Pancreas (tissue), 10 donors: ENCODE measurements at regions not wholly inside any gene's neighbourhood (a gene's known extent, or its start where the extent isn't known, plus 50 kb on each side); places are given as distances from the start of the nearest gene placed in this dataset.
A peak's percentile ranks its signal among the peaks of the same experiment; 100 is the strongest.

Source experiments
- ATAC-seq, 4 donors: fragments of 200-7000 bp; cut with Tn5 transposase; one replicate each; pipeline versions ENCODE4 v1.8.0 to v1.9.1; 2020; ENCODE audit warnings: mild to moderate bottlenecking in 4 of 4, moderate library complexity in 4 of 4
- DNase-seq, 6 donors: peaks; one replicate each; pipeline ENCODE4 v3.0.0-alpha.2; 2020
- FAIRE-seq: peaks from 2 replicates; lab custom pipeline; 2012; peaks lifted over from hg19 to GRCh38; lab: Jason Lieb, UNC
- H3K27ac ChIP-seq, 4 donors: fragments of 200-600 bp; sonication (generic); 1 replicate in 3 of 4; 2 replicates in 1 of 4; pipeline versions ENCODE4 v1.5.0 to v1.8.0; 2020
- H3K27me3 ChIP-seq, 4 donors: fragments of 200-600 bp; one replicate each; pipeline ENCODE4 v1.8.0; 2021
- H3K36me3 ChIP-seq, 3 donors: fragments of 200-600 bp; sonication (generic) in 1 of 3; one replicate each; pipeline versions ENCODE4 v1.5.0 to v1.8.0; 2020 to 2021
- H3K4me1 ChIP-seq, 3 donors: fragments of 200-600 bp; one replicate each; pipeline ENCODE4 v1.8.0; 2021
- H3K4me3 ChIP-seq, 4 donors: fragments of 200-600 bp; sonication (generic) in 2 of 4; one replicate each; pipeline versions ENCODE4 v1.5.0 to v1.8.0; 2020 to 2021
- H3K9me3 ChIP-seq, 4 donors: fragments of 200-600 bp; one replicate each; pipeline ENCODE4 v1.8.0; 2021
- WGBS, 2 donors: extraction: QIAGEN DNeasy Blood & Tissue Kit; methylation state at CpG; one replicate each; pipeline ENCODE4 v1.1.7; 2013; 5-methylcytosine and 5-hydroxymethylcytosine counted together
- intact Hi-C, 3 donors: fragments of 100-400 bp; cut with DNase I; formaldehyde crosslinking; loops; one replicate each; pipeline versions ENCODE4 v1.11.1 to v1.14.2; 2022
- TF ChIP-seq, protein P1 (sequence below), 4 donors: fragments of 200-600 bp; sonication (generic) in 3 of 4; IDR thresholded peaks; one replicate each; pipeline versions ENCODE4 v1.5.0 to v1.8.0; 2021; ENCODE audit warnings: antibody characterized with exemption in 4 of 4
- donor health status: healthy with polysubstance abuse.
- donor health status: DM: no; HTN: no; CAD: no; lungs with moderate emphysema.
- donor health status: DM: no; HTN: no; CAD: no.
- donor health status: control.
- donor health status: control.
- donor health status: Bipolar disorder and iron deficiency.
- donor health status: DM: yes; HTN: yes; CAD: no.
- donor health status: DM: no; HTN: no; CAD: no.
- donor health status: DM: no; HTN: no; CAD: no.
- donor health status: DM: yes; HTN: yes; CAD: no.

DNA sequence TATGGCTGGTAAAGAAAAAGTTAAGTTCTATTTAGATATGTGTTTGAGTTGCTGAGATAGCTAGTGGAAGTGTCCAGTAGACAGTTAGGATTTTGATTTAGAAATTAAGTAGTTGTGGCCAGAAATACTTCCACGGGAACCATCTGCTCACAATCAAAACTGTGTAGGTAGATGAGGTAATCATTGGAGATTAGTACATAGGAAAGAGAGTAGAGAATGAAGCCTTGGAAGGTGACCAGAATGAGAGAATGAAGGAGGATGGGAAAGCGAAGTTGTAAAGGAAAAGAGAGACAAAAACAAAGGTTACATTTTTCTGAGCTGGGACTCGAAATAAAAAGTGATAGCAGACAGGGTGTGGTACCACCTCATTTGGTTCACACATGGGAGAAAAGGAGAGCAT is 296.9 kb upstream of the SORL1-AS1 start:
- no peaks in the 10 kb centered on the region for H3K9me3 ChIP-seq
- TF ChIP-seq, protein P1, sequence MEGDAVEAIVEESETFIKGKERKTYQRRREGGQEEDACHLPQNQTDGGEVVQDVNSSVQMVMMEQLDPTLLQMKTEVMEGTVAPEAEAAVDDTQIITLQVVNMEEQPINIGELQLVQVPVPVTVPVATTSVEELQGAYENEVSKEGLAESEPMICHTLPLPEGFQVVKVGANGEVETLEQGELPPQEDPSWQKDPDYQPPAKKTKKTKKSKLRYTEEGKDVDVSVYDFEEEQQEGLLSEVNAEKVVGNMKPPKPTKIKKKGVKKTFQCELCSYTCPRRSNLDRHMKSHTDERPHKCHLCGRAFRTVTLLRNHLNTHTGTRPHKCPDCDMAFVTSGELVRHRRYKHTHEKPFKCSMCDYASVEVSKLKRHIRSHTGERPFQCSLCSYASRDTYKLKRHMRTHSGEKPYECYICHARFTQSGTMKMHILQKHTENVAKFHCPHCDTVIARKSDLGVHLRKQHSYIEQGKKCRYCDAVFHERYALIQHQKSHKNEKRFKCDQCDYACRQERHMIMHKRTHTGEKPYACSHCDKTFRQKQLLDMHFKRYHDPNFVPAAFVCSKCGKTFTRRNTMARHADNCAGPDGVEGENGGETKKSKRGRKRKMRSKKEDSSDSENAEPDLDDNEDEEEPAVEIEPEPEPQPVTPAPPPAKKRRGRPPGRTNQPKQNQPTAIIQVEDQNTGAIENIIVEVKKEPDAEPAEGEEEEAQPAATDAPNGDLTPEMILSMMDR (IDR thresholded peaks at IDR 0.05), result no peak
- ATAC-seq (no peak), FAIRE-seq (no peak), DNase-seq (no peak)
- no peaks in the 10 kb centered on the region for H3K27me3 ChIP-seq
- intact Hi-C loops, result no loop called here
- no peaks in the 10 kb centered on the region for H3K36me3 ChIP-seq
- 44 to 61% methylated on average over 3 of the region's 3 CpGs for WGBS, 2 donors
- no peak overlapping the region for H3K27ac ChIP-seq
- no peak overlapping the region for H3K4me3 ChIP-seq
- H3K4me1 ChIP-seq, result no peaks in the 10 kb centered on the region

DNA sequence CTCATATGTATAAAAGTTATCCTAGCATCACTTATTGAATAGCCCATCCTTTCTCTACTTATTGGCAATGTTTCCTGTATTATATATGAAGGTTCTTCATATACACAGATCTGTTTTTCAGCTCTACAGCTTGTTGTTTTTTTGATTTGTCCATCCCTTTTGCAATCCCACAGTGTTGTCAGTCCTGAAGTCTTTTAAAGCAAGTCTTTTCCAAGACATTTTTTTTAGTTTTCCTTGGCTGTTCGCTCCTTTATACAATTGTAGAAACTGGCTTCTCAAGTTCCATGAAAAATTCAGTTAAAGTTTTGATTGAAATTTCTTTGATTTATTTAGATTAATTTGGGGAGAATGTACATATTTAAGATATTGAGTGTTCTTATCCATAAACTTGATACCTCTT is 295.3 kb upstream of the SORL1-AS1 start:
- TF ChIP-seq, protein P1 (IDR thresholded peaks at IDR 0.05), result no peak
- DNase-seq (no peak), FAIRE-seq (no peak), ATAC-seq (no peak)
- Histone ChIP-seq H3K27ac (no peak overlapping the region), H3K4me1 (no peaks in the 10 kb centered on the region), H3K36me3 (no peaks in the 10 kb centered on the region), H3K27me3 (no peaks in the 10 kb centered on the region), H3K9me3 (no peaks in the 10 kb centered on the region), H3K4me3 (no peak overlapping the region)
- WGBS, 2 donors, result 71 to 85% methylated on average over 1 of the region's 1 CpG
- intact Hi-C loops, result no loop called here

DNA sequence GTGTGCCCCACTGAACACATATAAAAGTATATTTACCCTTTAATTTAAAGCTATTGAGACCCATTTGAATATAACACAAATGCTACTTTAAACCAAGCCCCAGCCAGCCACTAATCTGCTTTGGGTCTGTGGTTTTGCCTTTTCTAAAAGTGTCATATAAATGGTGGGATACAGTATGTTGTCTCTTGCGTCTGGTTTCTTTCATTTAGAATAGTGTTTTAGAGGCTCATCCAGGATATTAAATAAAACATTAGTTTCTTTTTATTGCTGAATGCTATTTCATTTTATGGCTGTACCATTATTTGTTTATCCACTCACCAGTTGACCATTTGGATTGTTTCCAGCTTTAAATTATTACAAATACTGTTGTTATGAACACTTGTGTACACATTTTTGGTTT is 290.5 kb upstream of the SORL1-AS1 start:
- H3K4me3 ChIP-seq, result no peak overlapping the region
- no peaks in the 10 kb centered on the region for H3K36me3 ChIP-seq
- DNase-seq, result no peak
- no peak overlapping the region for H3K27ac ChIP-seq
- 82 to 96% methylated on average over 1 of the region's 1 CpG for WGBS, 2 donors
- no peak for ATAC-seq
- H3K27me3 ChIP-seq, result peaks cover 0 to 7% (median 0%) of the 10 kb centered on the region in 4 donors
- TF ChIP-seq, protein P1 (IDR thresholded peaks at IDR 0.05), result no peak
- FAIRE-seq, result no peak
- no peaks in the 10 kb centered on the region for H3K4me1 ChIP-seq
- intact Hi-C loops, result no loop called here
- H3K9me3 ChIP-seq, result no peaks in the 10 kb centered on the region

DNA sequence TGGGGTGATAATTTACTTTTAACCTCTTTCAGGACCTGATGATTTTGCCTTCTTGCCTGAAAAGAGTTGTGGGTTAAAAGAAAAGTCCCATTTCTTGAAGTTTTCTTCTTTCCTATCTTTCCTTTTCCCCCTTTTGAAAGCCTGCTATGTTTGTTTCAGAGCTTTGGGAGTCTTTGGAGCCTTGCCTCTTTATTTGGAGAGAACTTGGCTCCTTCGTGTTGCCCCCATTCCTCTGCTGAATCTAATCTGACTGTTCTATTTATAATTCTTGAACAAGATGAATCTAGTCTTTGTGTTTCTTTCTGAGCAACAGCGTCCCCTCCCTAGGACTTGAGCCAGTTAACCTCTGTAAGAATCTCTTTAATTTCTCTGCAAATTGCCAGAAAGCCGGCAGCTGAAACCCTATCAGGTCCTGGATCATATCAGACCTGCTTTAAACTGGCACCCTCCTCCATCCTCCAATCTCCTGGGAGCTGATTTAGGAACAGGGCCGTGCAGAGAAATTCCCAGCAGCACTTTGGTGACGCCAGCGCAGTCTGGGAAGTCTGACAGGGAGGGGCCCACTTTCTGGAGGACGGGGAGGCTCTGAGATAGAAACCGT is 289.1 kb upstream of the SORL1-AS1 start:
- WGBS, 2 donors, result 38 to 45% methylated on average over 8 of the region's 8 CpGs
- Histone ChIP-seq H3K27ac (peak overlapping the region in 1 of 4 donors; percentile 12), H3K27me3 (peaks cover 0 to 7% (median 0%) of the 10 kb centered on the region in 4 donors), H3K36me3 (no peaks in the 10 kb centered on the region), H3K4me1 (no peaks in the 10 kb centered on the region), H3K9me3 (no peaks in the 10 kb centered on the region), H3K4me3 (no peak overlapping the region)
- intact Hi-C loops, result no loop called here
- FAIRE-seq (peak; percentile 63), DNase-seq (peak in 3 of 6 donors; percentile 6 to 23 (median 18)), ATAC-seq (peak in 3 of 4 donors; percentile 20 to 44 (median 39))
- TF ChIP-seq, protein P1 (IDR thresholded peaks at IDR 0.05), result no peak

DNA sequence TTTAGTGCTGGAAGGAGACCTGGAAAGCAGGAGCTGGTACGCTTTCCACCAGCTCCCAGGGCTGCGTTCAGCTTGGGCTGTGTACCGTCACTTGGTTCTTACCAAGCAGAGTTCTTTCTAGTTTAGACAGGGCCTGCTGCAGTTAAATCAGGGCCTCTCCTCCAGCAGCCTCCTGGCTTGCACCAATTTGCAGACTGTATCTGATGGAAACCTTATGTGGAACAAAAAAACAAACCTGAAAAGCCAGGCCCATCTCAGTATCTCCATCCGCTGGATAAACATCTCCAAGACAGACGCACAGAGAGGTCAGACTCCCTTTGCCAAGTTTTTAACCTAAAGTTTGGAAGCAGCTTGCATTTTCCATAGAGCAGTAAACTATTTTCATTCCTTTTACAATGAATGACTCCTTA is 288.6 kb upstream of the SORL1-AS1 start:
- Histone ChIP-seq H3K4me1 (no peaks in the 10 kb centered on the region), H3K27me3 (peaks cover 0 to 7% (median 0%) of the 10 kb centered on the region in 4 donors), H3K4me3 (no peak overlapping the region), H3K9me3 (no peaks in the 10 kb centered on the region), H3K36me3 (no peaks in the 10 kb centered on the region), H3K27ac (peak overlapping the region in 1 of 4 donors; percentile 12)
- DNase-seq (no peak), FAIRE-seq (no peak), ATAC-seq (peak in 1 of 4 donors; percentile 29)
- intact Hi-C loops, result no loop called here
- 74 to 84% methylated on average over 5 of the region's 5 CpGs for WGBS, 2 donors
- TF ChIP-seq, protein P1 (IDR thresholded peaks at IDR 0.05), result no peak
